ENCODE measurements at regions not wholly inside any gene's neighbourhood (a gene's known extent, or its start where the extent isn't known, plus 50 kb on each side); places are given as distances from the start of the nearest gene placed in this dataset.
"Not testable (repeated sequence)": the region's sequence is repeated elsewhere in the genome, so short reads cannot be mapped to it uniquely, and the experiment has no call there.

DNA sequence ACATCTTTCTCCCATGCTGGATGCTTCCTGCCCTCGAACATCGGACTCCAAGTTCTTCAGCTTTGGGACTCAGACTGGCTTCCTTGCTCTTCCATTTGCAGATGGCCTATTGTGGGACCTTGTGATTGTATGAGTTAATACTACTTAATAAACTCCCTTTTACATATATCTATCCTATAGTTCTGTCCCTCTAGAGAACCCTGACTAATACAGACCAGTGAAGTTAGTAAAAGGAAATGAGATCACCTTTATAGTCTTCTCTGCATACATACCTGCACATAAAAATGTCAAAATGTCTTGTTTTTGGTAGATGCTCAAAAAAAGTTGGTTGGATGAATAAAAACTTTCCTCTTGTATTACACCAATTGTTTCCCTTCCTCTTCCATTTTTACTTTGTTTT lies 73.9 kb upstream of the SOX21 start:
- H3K27me3 ChIP-seq (ENCODE audit: control insufficient read depth in 1 of 2, insufficient read depth in 1 of 2, low read length in 2 of 2); H2BK12ac ChIP-seq (ENCODE audit: low read length in 2 of 2); H3K27ac ChIP-seq (ENCODE audit: low read length, poor library complexity, severe bottlenecking); H3K18ac ChIP-seq (ENCODE audit: low read depth in 1 of 2, low read length in 2 of 2); H3K4me1 ChIP-seq (ENCODE audit: control insufficient read depth, insufficient read depth, low read depth, low read length); H3K4me2 ChIP-seq (ENCODE audit: low read length, poor library complexity, severe bottlenecking); H2AK5ac ChIP-seq (ENCODE audit: low read length, severe bottlenecking); H3K79me1 ChIP-seq (replicated peaks; ENCODE audit: low read length, poor library complexity, severe bottlenecking); H2BK5ac ChIP-seq (ENCODE audit: low read depth, low read length, poor library complexity, severe bottlenecking); H3K9me3 ChIP-seq (ENCODE audit: control insufficient read depth, low read length); H3K36me3 ChIP-seq (ENCODE audit: control insufficient read depth in 1 of 2, insufficient read depth in 2 of 2, low read depth in 1 of 2, low read length in 2 of 2); H3K4ac ChIP-seq (ENCODE audit: low read depth in 1 of 2, low read length in 2 of 2); H3K23ac ChIP-seq (ENCODE audit: low read length in 2 of 2); H2AFZ ChIP-seq (ENCODE audit: low read depth, low read length); H3K14ac ChIP-seq (ENCODE audit: low read length in 2 of 2); H2BK15ac ChIP-seq (ENCODE audit: low read depth, poor library complexity, severe bottlenecking); H4K8ac ChIP-seq (ENCODE audit: low read length); DNase-seq; H4K91ac ChIP-seq (ENCODE audit: low read length); H3K4me3 ChIP-seq (ENCODE audit: insufficient read depth in 1 of 2, low read depth in 1 of 2, low read length in 2 of 2); H3K9ac ChIP-seq (ENCODE audit: low read length); H2BK120ac ChIP-seq (ENCODE audit: low read depth, low read length): not testable (repeated sequence)
- WGBS = no CpG with 5 or more reads among the region's 2 CpGs

DNA sequence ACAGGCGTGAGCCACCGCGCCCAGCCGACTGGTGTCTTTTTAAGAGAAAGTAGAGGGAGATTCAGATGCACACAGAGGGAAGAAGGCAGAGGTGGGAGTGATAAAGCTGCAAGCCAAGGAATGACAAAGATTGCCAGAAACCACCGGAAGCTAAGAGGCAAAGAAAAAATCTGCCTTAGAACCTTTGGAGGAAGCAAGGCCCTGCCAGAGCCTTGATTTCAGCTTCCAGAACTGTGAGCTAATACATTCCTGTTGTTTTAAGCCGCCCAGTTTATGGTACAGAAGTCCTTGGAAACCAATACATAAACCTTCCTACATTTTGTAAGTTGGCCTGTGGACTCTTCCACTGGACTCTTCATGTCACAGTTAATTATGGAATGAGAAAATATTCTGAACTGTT lies 71.7 kb upstream of the SOX21 start:
- Histone ChIP-seq H3K18ac (ENCODE audit: low read depth in 1 of 2, low read length in 2 of 2) (no peak overlapping the region), H3K27me3 (ENCODE audit: control insufficient read depth in 1 of 2, insufficient read depth in 1 of 2, low read length in 2 of 2) (no peaks in the 10 kb centered on the region), H4K8ac (ENCODE audit: low read length) (no peak overlapping the region), H2BK120ac (ENCODE audit: low read depth, low read length) (no peak overlapping the region), H3K23ac (ENCODE audit: low read length in 2 of 2) (no peak overlapping the region), H3K14ac (ENCODE audit: low read length in 2 of 2) (no peak overlapping the region), H3K79me1 (replicated peaks; ENCODE audit: low read length, poor library complexity, severe bottlenecking) (no peaks in the 10 kb centered on the region), H2AK5ac (ENCODE audit: low read length, severe bottlenecking) (no peak overlapping the region), H2BK5ac (ENCODE audit: low read depth, low read length, poor library complexity, severe bottlenecking) (no peak overlapping the region), H3K9me3 (ENCODE audit: control insufficient read depth, low read length) (no peaks in the 10 kb centered on the region), H2BK15ac (ENCODE audit: low read depth, poor library complexity, severe bottlenecking) (no peak overlapping the region), H3K27ac (ENCODE audit: low read length, poor library complexity, severe bottlenecking) (no peak overlapping the region), H2AFZ (ENCODE audit: low read depth, low read length) (no peak overlapping the region), H4K91ac (ENCODE audit: low read length) (no peak overlapping the region), H3K4ac (ENCODE audit: low read depth in 1 of 2, low read length in 2 of 2) (no peak overlapping the region), H2BK12ac (ENCODE audit: low read length in 2 of 2) (no peak overlapping the region), H3K9ac (ENCODE audit: low read length) (no peak overlapping the region), H3K36me3 (ENCODE audit: control insufficient read depth in 1 of 2, insufficient read depth in 2 of 2, low read depth in 1 of 2, low read length in 2 of 2) (no peaks in the 10 kb centered on the region), H3K4me2 (ENCODE audit: low read length, poor library complexity, severe bottlenecking) (no peak overlapping the region), H3K4me1 (ENCODE audit: control insufficient read depth, insufficient read depth, low read depth, low read length) (no peaks in the 10 kb centered on the region), H3K4me3 (ENCODE audit: insufficient read depth in 1 of 2, low read depth in 1 of 2, low read length in 2 of 2) (no peak overlapping the region)
- WGBS = 98% methylated on average over 5 of the region's 6 CpGs
- DNase-seq = peak; percentile 18

DNA sequence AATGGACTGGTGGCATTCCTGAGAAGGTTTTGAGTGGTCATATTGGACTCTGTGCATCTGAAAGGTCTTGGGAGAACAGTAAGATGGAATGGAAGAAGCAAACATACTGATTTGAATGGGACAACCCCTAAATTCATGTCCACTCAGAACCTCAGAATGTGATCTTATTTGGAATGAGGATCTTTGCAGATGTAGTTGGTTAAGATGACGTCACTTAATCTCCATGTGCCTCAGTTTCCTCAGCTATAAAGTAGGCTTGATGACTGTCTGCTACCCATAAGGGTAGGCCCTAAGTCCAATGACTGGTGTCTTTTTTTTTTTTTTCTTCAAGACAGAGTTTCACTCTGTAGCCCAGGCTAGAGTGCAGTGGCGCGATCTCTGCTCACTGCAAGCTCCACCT lies 71.1 kb upstream of the SOX21 start:
- H3K9me3 ChIP-seq (ENCODE audit: control insufficient read depth, low read length) = no peaks in the 10 kb centered on the region
- no peak overlapping the region for H4K91ac ChIP-seq (ENCODE audit: low read length)
- no peak overlapping the region for H2AFZ ChIP-seq (ENCODE audit: low read depth, low read length)
- H3K4me1 ChIP-seq (ENCODE audit: control insufficient read depth, insufficient read depth, low read depth, low read length) = no peaks in the 10 kb centered on the region
- H2BK12ac ChIP-seq (ENCODE audit: low read length in 2 of 2) = no peak overlapping the region
- H3K36me3 ChIP-seq (ENCODE audit: control insufficient read depth in 1 of 2, insufficient read depth in 2 of 2, low read depth in 1 of 2, low read length in 2 of 2) = no peaks in the 10 kb centered on the region
- no peak overlapping the region for H3K9ac ChIP-seq (ENCODE audit: low read length)
- H3K4me2 ChIP-seq (ENCODE audit: low read length, poor library complexity, severe bottlenecking) = no peak overlapping the region
- H4K8ac ChIP-seq (ENCODE audit: low read length) = no peak overlapping the region
- no peak overlapping the region for H3K14ac ChIP-seq (ENCODE audit: low read length in 2 of 2)
- H3K18ac ChIP-seq (ENCODE audit: low read depth in 1 of 2, low read length in 2 of 2) = no peak overlapping the region
- no peak overlapping the region for H2BK120ac ChIP-seq (ENCODE audit: low read depth, low read length)
- no peaks in the 10 kb centered on the region for H3K27me3 ChIP-seq (ENCODE audit: control insufficient read depth in 1 of 2, insufficient read depth in 1 of 2, low read length in 2 of 2)
- no peaks in the 10 kb centered on the region for H3K79me1 ChIP-seq (replicated peaks; ENCODE audit: low read length, poor library complexity, severe bottlenecking)
- H2BK15ac ChIP-seq (ENCODE audit: low read depth, poor library complexity, severe bottlenecking) = no peak overlapping the region
- H3K23ac ChIP-seq (ENCODE audit: low read length in 2 of 2) = no peak overlapping the region
- H3K4me3 ChIP-seq (ENCODE audit: insufficient read depth in 1 of 2, low read depth in 1 of 2, low read length in 2 of 2) = no peak overlapping the region
- WGBS = 96% methylated on average over 3 of the region's 3 CpGs
- no peak overlapping the region for H3K27ac ChIP-seq (ENCODE audit: low read length, poor library complexity, severe bottlenecking)
- H3K4ac ChIP-seq (ENCODE audit: low read depth in 1 of 2, low read length in 2 of 2) = no peak overlapping the region
- H2AK5ac ChIP-seq (ENCODE audit: low read length, severe bottlenecking) = no peak overlapping the region
- no peak for DNase-seq
- H2BK5ac ChIP-seq (ENCODE audit: low read depth, low read length, poor library complexity, severe bottlenecking) = no peak overlapping the region

DNA sequence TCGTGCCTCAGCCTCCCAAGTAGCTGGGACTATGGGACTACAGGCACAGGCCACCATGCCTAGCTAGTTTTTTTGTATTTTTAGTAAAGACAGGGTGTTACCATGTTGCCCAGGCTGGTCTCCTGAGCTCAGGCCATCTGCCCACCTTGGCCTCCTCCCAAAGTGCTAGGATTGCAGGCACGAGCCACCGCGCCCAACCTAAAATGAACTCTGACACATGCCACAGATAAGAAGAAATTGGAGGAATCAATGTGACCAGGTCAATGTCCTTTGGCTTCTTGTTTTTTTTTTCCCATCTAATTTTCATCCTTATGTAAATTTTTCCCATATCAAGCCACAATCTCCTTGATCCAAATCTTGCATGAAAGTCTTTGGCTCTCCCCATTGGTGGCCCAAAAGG lies 68.1 kb upstream of the SOX21 start:
- no peak for DNase-seq
- Histone ChIP-seq H3K4me3 (ENCODE audit: insufficient read depth in 1 of 2, low read depth in 1 of 2, low read length in 2 of 2) (no peak overlapping the region), H3K27ac (ENCODE audit: low read length, poor library complexity, severe bottlenecking) (no peak overlapping the region), H3K23ac (ENCODE audit: low read length in 2 of 2) (no peak overlapping the region), H4K8ac (ENCODE audit: low read length) (no peak overlapping the region), H2BK15ac (ENCODE audit: low read depth, poor library complexity, severe bottlenecking) (no peak overlapping the region), H2BK120ac (ENCODE audit: low read depth, low read length) (no peak overlapping the region), H2BK12ac (ENCODE audit: low read length in 2 of 2) (no peak overlapping the region), H4K91ac (ENCODE audit: low read length) (no peak overlapping the region), H3K4me2 (ENCODE audit: low read length, poor library complexity, severe bottlenecking) (no peak overlapping the region), H3K36me3 (ENCODE audit: control insufficient read depth in 1 of 2, insufficient read depth in 2 of 2, low read depth in 1 of 2, low read length in 2 of 2) (no peaks in the 10 kb centered on the region), H3K4me1 (ENCODE audit: control insufficient read depth, insufficient read depth, low read depth, low read length) (no peaks in the 10 kb centered on the region), H3K4ac (ENCODE audit: low read depth in 1 of 2, low read length in 2 of 2) (no peak overlapping the region), H2BK5ac (ENCODE audit: low read depth, low read length, poor library complexity, severe bottlenecking) (no peak overlapping the region), H3K79me1 (replicated peaks; ENCODE audit: low read length, poor library complexity, severe bottlenecking) (no peaks in the 10 kb centered on the region), H3K14ac (ENCODE audit: low read length in 2 of 2) (no peak overlapping the region), H3K18ac (ENCODE audit: low read depth in 1 of 2, low read length in 2 of 2) (no peak overlapping the region), H3K9ac (ENCODE audit: low read length) (no peak overlapping the region), H2AK5ac (ENCODE audit: low read length, severe bottlenecking) (no peak overlapping the region), H2AFZ (ENCODE audit: low read depth, low read length) (no peak overlapping the region), H3K27me3 (ENCODE audit: control insufficient read depth in 1 of 2, insufficient read depth in 1 of 2, low read length in 2 of 2) (no peaks in the 10 kb centered on the region), H3K9me3 (ENCODE audit: control insufficient read depth, low read length) (no peaks in the 10 kb centered on the region)
- 75% methylated on average over 4 of the region's 4 CpGs for WGBS
